OCI-LY7 (cell line): ENCODE measurements at regions not wholly inside any gene's neighbourhood (a gene's known extent, or its start where the extent isn't known, plus 50 kb on each side); places are given as distances from the start of the nearest gene placed in this dataset.

ENCODE experiments used
- BruUV-seq: library from RNA; stranded (reverse); fragments of 400-500 nt; replicated peaks from 2 replicates; lab custom pipeline; 2021; lab: Mats Ljungman, UMichigan
- CTCF ChIA-PET: fragments of 300-600 bp; sonication (Branson Sonifier 250); formaldehyde crosslinking; loops from one replicate; lab custom pipeline; 2022; ENCODE audit warnings: antibody characterized with exemption; ENCODE audit not compliant: unreplicated experiment; lab: Charles Lee
- POLR2A ChIA-PET: fragments of 300-600 bp; sonication (Branson Sonifier 250); formaldehyde crosslinking; loops from one replicate; lab custom pipeline; 2022; ENCODE audit warnings: antibody characterized with exemption; lab: Charles Lee
- DNase-seq: peaks from one replicate; pipeline ENCODE4 v3.0.0-alpha.2; 2015; ENCODE audit warnings: low spot score
- H2AFZ ChIP-seq: fragments of 200-600 bp; sonication (generic), shearing (Covaris generic); 2 replicates; pipeline ENCODE4 v1.6.1; 2014; ENCODE audit warnings: mild to moderate bottlenecking, antibody characterized with exemption, low read length, moderate library complexity
- H3K27ac ChIP-seq: fragments of 200-600 bp; sonication (generic); 2 replicates; pipeline ENCODE4 v1.5.1; 2014; ENCODE audit warnings: mixed run types, low read depth, mild to moderate bottlenecking, moderate library complexity, low read length, inconsistent platforms; ENCODE audit not compliant: poor library complexity, severe bottlenecking
- H3K36me3 ChIP-seq: fragments of 200-600 bp; sonication (generic); 2 replicates; pipeline ENCODE4 v1.6.1; 2014; ENCODE audit warnings: mild to moderate bottlenecking, antibody characterized with exemption, low read length, moderate library complexity, mixed read lengths; ENCODE audit not compliant: insufficient read depth
- H3K4me1 ChIP-seq: fragments of 200-600 bp; sonication (generic); 2 replicates; pipeline ENCODE4 v1.5.1; 2014; ENCODE audit warnings: mild to moderate bottlenecking, low read length; ENCODE audit not compliant: insufficient read depth, poor library complexity, severe bottlenecking
- H3K4me2 ChIP-seq: fragments of 200-600 bp; sonication (generic); 2 replicates; pipeline ENCODE4 v1.6.1; 2014; ENCODE audit warnings: mild to moderate bottlenecking, low read length
- H3K4me3 ChIP-seq: fragments of 200-600 bp; sonication (generic); 2 replicates; pipeline ENCODE4 v1.5.1; 2014; ENCODE audit warnings: mild to moderate bottlenecking, low read depth, low read length; ENCODE audit not compliant: poor library complexity, severe bottlenecking
- H3K79me2 ChIP-seq: fragments of 200-600 bp; sonication (generic); 2 replicates; pipeline ENCODE4 v1.6.1; 2016; ENCODE audit warnings: low read depth, mild to moderate bottlenecking, low read length, moderate library complexity, mixed read lengths; ENCODE audit not compliant: insufficient read depth
- H3K9me2 ChIP-seq: fragments of 200-600 bp; sonication (generic); 2 replicates; pipeline ENCODE4 v1.6.1; 2016; ENCODE audit warnings: mild to moderate bottlenecking, low read length, mixed read lengths; ENCODE audit not compliant: insufficient read depth
- H3K9me3 ChIP-seq: fragments of 200-600 bp; sonication (generic); 2 replicates; pipeline ENCODE4 v1.6.1; 2014; ENCODE audit warnings: mild to moderate bottlenecking, mixed run types, low read length, mixed read lengths
- H4K20me1 ChIP-seq: fragments of 200-600 bp; sonication (generic); 2 replicates; pipeline ENCODE4 v1.6.1; 2014; ENCODE audit warnings: mild to moderate bottlenecking, antibody characterized with exemption, low read length, moderate library complexity, mixed read lengths; ENCODE audit not compliant: insufficient read depth
- CTCF ChIP-seq: fragments of 200-600 bp; sonication (generic); conservative IDR thresholded peaks from 2 replicates; pipeline ENCODE4 v1.5.1; 2014; ENCODE audit warnings: mild to moderate bottlenecking, antibody characterized with exemption, low read length, moderate library complexity, mixed read lengths
- EZH2phosphoT487 ChIP-seq: fragments of 200-600 bp; sonication (generic); IDR thresholded peaks from 2 replicates; pipeline ENCODE4 v1.6.1; 2018; ENCODE audit warnings: low read depth, borderline replicate concordance, mild to moderate bottlenecking, mixed run types, antibody characterized with exemption, low read length, moderate library complexity, mixed read lengths
- intact Hi-C: fragments of 100-400 bp; cut with micrococcal nuclease; formaldehyde crosslinking; loops from one replicate; pipeline ENCODE4 v1.10.0; 2022; ENCODE audit not compliant: unreplicated experiment

GRCh38 chr4:129387666-129388065 is 291.7 kb downstream of the C4orf33 start:
- no peaks in the 10 kb centered on the region for H3K79me2 ChIP-seq
- H3K27ac ChIP-seq: no peak overlapping the region
- no peak overlapping the region for H2AFZ ChIP-seq
- no peaks in the 10 kb centered on the region for H4K20me1 ChIP-seq
- ChIA-PET CTCF (no interaction called here), POLR2A (interaction anchor here (1.4 kb wide), 1 partner anchor 10 kb away, joined by 4 read pairs; no protein-coding TSS in a partner anchor)
- H3K9me2 ChIP-seq: no peaks in the 10 kb centered on the region
- no peaks in the 10 kb centered on the region for H3K36me3 ChIP-seq
- H3K4me3 ChIP-seq: no peak overlapping the region
- no peak overlapping the region for H3K4me2 ChIP-seq
- TF ChIP-seq CTCF (no peak), EZH2phosphoT487 (no peak)
- H3K9me3 ChIP-seq: no peaks in the 10 kb centered on the region
- intact Hi-C loops: no loop called here
- BruUV-seq: no TSS peak
- H3K4me1 ChIP-seq: no peaks in the 10 kb centered on the region
- no peak for DNase-seq

DNA sequence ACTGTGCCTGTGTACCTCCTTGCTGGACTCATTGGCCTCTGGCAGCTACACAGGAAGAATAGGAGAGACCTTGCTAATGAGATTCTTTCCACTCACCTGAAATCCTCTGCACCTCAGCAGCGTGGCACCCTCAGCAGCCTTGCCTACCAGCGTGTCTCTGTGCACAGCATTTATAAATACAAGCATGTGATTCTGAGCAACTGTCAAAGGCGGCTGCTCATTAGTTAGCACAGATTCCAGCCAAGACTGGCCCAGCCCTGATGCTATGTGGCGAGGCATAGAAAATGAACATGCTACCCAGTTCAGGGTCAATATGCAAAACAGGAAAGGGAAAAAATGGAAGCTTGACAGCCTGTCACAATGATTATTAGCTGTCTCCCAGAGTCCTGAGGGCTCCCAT is 298.0 kb downstream of the C4orf33 start:
- BruUV-seq: no TSS peak
- Histone ChIP-seq H3K36me3 (no peaks in the 10 kb centered on the region), H4K20me1 (no peaks in the 10 kb centered on the region), H3K9me2 (no peaks in the 10 kb centered on the region), H3K27ac (no peak overlapping the region), H3K79me2 (no peaks in the 10 kb centered on the region), H3K9me3 (no peaks in the 10 kb centered on the region), H2AFZ (no peak overlapping the region), H3K4me3 (no peak overlapping the region), H3K4me1 (no peaks in the 10 kb centered on the region), H3K4me2 (no peak overlapping the region)
- CTCF ChIA-PET: no interaction called here
- no peak for DNase-seq
- POLR2A ChIA-PET: no interaction called here
- intact Hi-C loops: no loop called here
- TF ChIP-seq CTCF (no peak), EZH2phosphoT487 (no peak)

DNA sequence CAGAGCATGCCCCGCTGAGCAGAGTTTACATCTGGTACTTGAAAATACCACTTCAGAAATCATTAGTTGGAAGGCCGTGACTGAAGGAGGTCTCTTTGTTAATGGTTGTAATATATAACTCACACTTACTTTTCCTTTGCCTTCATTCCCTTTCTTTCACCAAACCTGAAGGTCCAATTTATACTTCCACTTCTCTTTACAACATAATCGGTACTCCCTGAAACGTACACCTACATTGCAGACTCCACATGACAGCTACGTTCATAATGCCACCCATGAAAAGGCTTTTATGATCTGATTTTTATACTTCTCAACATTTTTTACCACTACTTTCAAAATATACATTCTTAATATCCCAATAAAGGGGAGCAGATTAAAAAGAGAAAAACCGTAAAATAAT is 298.7 kb downstream of the C4orf33 start:
- no peak for DNase-seq
- Histone ChIP-seq H3K27ac (no peak overlapping the region), H3K4me3 (no peak overlapping the region), H3K4me2 (no peak overlapping the region), H3K9me3 (no peaks in the 10 kb centered on the region), H2AFZ (no peak overlapping the region), H3K9me2 (no peaks in the 10 kb centered on the region), H3K79me2 (no peaks in the 10 kb centered on the region), H3K4me1 (no peaks in the 10 kb centered on the region), H3K36me3 (no peaks in the 10 kb centered on the region), H4K20me1 (no peaks in the 10 kb centered on the region)
- CTCF ChIA-PET: no interaction called here
- TF ChIP-seq EZH2phosphoT487 (no peak), CTCF (no peak)
- intact Hi-C loops: no loop called here
- BruUV-seq: no TSS peak
- POLR2A ChIA-PET: no interaction called here
